Stimulated activated CD8-positive, alpha-beta memory T cell treated with anti-CD3 and anti-CD28 coated beads, Interleukin-7, amount 100 ng/mL, for 24 hours (primary cell): ENCODE measurements at regions not wholly inside any gene's neighbourhood (a gene's known extent, or its start where the extent isn't known, plus 50 kb on each side); places are given as distances from the start of the nearest gene placed in this dataset.
"Not testable (repeated sequence)": the region's sequence is repeated elsewhere in the genome, so short reads cannot be mapped to it uniquely, and the experiment has no call there.

Source experiments
- DNase-seq: peaks from one replicate; pipeline ENCODE4 v3.0.0-alpha.2; 2020; ENCODE audit warnings: low read depth

DNA sequence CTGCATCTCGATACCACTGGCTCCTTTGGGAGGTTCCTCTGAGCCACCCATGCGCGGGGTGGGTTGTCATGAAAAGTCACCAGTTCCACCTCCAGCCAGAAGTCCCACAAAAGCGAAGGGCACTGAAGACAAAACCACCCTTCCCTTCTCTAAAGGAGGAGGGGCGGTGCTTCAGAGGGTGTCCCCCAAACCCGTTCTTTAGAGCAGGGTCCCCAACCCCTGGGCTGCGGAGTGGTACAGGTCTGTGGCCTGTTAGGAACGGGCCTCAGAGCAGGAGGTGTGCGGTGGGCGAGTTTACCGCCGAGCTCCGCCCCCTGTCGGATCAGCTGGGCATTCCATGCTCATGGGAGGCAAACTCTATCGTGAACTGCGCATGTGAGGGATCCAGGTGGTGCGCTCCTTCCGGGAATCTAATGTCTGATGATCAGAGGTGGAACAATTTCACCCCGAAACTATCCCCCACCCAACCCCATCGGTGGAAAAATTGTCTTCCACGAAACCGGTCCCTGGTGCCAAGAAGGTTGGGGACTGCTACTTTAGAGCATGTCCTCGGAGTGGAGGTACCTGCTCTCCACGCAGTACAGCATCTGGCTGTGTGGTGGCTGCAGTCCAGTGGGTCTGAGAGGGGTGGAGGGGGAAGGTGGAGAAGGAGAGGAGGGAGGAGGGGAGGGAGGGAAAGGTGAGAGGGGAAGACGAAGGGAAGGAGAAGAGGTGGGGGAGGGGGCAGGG, 72.9 kb upstream of the SEPTIN5 start:
- no peak for DNase-seq

DNA sequence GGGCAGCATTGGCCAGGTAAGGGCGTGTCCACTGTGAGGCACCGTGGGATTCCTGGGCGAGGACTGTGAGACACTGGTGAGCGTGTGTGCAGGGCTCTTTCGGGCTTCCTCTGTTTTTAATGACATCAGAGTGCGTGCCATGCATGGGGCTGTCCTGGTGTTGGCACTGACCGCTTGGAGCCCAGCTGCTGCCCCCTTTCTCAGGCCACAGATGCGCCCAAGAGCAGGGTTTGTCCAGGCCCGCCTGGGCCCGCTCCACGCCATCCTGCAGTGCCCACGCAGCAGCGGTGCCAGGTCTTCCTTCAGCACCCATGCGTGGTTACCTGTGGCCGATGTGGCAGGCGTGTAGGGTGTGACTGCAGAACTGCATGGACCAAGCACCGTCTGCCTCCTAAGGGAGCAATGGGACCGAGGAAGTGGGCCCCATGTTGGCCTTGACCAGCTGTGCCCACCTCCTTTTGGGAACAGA, 72.3 kb upstream of the SEPTIN5 start:
- DNase-seq, result no peak

DNA sequence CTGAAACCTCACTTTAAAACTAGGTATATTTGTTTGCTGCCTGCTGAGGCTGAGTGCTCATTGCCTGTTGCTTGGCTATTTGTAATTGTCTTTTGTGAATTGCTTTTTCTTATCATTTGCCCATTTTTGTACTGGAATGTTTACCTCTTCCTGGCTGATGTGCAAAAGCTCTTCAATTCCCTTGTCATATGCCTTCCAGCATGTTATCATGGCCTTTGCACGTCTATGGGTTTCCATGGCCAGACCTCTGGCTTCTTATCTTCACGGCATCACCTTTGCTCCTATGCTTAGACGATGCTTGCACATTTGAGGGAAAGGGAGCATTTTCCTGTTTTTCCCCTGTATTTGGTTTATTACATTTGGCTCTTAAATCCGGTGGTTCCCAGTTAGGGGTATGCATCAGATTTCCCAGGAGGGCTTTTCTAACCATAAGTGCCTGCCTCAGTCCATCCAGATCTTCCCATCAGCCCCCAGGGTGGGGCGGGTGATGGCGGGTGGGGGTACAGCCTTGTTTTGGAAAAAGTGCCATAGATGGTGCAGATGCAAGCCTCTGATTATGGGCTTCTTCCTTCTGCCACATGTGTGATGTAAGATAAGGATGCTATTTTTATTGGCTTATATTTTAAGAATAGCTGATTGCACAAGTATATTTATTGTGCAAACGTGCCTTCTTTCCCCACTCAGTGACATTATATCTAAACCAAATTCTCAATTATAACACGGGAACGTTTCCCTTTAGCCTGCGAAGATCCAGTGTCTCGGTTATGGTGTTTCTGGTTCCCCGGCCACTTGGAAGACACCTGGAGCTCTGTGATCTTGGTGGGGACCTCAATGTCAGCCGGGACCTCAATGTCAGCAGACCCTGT, 70.6 kb upstream of the SEPTIN5 start:
- DNase-seq, result no peak

DNA sequence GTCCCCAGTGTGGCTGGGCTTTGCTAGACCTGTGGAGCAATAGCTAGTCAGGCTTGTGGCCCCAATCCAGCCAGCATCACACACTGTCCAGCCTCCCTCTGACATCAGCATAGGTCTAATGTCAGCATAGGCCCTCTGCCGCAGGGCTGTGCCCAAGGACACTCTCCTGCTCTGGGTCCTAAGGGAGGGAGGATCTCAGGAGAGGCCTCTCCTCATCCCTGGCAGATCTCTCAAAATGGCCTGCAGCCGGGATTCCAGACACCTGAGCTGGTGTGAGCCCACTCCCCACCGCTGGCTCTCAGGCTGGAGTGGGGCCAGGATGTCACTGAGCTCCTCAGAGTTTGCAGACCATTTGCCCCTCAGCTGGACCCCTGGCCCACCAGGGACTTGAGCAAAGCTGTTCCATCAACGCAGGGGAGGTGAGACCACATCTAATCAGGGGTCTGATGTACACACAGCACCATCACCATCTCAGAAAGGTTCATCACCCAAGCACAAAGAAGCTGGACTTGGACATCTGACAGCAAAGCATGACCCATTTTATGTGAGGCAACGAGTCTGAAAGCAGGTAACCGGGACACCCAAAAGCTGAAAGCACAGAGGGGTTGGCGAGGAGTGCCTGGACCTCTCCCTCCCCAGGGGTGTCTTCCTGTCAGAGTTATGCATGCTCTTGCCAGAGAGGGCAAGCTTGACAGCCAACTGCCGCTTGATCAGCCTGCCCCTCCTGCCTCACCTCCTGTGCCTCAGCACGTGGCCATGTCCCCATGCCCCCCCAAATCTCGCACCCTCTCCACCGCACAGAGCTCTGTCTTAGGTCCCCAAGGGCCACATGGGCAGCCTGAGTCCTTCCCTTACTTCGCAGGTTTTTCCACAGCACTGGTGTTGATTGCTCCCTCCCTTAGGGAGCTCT, 69.7 kb upstream of the SEPTIN5 start:
- no peak for DNase-seq

DNA sequence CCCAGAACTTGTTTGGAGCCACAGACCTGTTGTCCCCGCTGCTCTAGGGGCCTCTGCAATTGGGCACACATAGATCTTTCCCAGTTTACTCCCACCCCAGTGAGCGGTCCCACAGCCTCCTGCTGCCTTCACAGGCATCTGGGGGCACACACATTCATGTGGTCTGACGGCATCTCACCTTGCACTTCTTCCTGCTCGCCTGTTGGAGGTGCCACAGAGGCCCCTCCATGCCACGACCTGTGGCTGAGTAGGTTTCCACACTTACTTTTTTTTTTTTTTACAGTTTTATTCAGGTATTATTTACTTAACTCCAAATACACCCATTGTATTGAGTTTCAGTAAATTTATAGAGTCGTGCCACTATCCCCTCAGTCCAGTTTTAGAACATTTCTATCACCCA, 68.9 kb upstream of the SEPTIN5 start:
- no peak for DNase-seq

DNA sequence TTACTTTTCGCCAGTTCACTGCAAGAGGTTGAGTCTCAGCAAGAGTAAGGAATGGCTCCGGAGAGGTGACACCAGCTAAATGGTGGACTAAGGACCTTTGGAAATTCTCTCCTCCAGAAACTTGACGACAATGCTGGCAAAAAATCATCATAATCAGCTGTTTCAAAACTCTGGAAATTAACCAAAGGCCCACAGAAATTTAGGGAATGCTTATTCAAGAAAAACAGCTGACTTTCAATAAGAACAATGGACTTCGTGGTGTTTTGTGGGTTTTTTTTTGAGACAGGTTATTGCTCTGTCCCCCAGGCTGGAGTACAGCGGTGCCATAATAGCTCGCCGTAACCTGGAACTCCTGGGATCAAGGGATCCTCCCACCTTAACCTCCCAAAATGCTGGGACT, 68.4 kb upstream of the SEPTIN5 start:
- no peak for DNase-seq

DNA sequence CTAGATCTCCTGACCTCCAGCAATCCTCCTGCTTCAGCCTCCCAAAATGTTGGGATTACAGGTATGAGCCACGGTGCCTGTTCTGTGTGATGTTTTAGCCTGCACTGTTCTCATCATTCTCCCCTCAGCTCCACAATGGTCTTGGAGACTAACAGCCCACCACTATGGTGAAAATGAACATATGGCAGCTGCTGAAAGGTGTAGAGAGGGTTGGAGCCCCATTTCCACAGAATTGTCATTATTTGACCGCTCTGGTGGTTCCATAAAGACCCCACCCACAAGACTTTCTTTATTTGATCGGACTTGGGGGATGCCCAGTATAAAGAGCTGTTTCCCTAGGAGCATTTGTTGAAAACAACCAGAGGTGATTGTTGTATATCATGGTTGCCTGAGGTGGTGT, 67.9 kb upstream of the SEPTIN5 start:
- no peak for DNase-seq

DNA sequence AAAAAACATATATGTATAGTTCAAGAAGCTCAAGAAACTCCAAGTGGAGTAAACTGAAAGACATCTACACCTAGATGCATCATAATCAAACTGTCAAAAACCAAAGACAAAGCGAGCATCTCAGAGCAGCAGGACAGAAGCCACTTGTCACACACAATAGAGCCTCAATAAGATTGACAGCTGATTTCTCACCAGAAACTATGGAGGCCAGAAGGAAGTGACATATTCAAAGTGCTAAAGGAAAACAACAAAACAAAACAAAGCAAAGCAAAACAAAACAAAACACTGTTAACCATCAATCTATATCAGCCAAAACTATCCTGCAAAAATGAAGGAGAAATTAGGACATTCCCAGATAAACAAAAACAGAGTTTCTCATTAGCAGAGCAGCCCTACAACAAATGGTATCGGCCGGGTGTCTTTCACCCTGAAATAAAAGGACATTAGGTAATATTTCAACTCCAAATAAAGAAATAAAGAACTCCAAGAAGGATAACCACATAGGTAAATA, 65.8 kb upstream of the SEPTIN5 start:
- no peak for DNase-seq

DNA sequence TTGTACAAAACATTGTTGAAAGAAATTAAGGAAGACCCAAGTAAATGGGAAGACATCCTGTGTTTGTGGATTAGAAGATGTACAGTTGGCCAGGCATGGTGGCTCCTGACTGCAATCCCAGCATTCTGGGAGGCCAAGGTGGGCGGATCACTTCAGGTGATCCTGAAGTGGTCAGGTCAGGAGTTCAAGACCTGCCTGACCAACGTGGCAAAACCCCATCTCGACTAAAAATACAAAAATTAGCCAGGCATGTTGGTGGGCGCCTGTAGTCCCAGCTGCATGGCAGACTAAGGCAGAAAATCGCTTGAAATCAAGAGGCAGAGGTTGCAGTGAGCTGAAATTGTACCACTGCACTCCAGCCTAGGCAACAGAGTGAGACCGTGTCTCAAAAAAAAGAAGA, 62.0 kb upstream of the SEPTIN5 start:
- DNase-seq, result no peak

DNA sequence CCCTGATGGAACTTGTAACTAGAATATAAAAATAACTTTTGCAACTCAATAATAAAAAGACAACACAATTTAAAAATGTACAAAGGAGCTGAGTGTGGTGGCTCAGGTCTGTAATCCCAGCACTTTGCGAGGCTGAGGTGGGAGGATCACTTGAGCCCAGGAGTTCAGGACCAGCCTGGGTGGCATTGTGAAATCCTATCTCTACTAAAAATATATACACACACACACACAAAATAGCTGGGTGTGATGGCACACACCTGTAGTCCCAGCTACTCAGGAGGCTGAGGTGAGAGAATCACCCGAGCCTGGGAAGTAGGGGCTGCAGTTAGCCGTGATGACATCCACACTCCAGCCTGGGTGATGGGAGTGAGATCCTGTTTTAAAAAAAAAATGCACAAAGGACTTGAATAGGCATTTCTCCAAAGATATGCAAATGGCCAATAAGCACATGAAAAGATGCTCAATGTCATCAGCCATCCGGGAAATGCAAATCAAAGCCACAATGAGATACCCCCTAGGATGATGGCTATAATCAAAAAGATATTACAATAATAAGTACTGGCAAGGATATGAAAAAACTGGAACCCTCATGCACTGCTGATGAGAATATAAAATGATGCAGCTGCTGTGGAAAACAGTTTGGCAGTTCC, 59.8 kb upstream of the SEPTIN5 start:
- no peak for DNase-seq

DNA sequence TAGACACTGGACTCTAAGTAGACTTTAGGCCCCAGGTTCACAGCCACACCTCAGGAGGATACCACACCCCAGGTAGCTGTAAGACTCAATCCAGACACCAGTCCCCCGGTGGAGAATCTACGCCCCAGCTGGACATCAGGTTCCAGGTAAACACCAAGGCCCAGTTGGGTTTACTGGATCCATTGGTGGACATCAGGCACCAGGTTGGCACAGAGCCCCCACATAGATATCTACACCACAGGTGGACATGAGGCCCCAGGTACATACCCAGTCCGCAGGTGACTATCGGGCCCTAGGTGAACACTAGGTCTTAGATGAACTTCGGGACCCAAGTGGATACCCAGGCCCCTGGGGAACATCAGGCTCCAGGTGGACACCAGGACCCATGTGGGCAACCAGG, 58.9 kb upstream of the SEPTIN5 start:
- no peak for DNase-seq

DNA sequence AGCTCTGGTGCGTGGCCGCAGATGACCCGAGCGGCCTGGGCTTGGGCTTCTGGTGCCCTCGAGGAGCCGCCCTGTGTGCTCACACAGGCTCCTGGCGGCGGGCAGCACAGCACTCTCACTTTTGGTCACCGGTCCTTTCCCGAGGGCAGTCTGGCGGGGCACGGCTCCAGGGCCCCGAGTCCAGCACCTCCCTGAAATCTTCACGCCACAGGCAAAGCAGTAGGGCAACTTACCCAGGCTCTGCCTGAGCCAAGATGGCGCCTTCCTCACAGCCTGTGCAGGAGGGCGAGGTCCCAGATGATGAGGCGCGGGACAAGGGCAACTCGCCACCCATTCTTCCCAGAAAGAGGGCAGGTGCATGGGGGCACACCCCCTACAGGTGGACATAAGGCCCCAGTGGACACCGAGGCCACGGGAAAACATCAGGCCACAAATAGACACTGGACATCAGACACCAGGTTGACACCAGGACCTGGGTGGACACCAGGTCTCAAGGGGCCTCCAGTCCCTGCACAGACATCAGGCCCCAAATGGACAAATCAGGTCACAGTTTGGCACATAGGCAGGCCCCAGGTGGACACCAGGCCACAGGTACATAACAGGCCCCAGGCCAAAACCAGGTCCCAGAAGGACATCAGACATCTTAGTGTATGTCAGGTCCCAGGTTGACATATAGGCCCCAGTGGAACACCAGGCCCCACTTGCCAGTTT, 57.6 kb upstream of the SEPTIN5 start:
- DNase-seq, result no peak

DNA sequence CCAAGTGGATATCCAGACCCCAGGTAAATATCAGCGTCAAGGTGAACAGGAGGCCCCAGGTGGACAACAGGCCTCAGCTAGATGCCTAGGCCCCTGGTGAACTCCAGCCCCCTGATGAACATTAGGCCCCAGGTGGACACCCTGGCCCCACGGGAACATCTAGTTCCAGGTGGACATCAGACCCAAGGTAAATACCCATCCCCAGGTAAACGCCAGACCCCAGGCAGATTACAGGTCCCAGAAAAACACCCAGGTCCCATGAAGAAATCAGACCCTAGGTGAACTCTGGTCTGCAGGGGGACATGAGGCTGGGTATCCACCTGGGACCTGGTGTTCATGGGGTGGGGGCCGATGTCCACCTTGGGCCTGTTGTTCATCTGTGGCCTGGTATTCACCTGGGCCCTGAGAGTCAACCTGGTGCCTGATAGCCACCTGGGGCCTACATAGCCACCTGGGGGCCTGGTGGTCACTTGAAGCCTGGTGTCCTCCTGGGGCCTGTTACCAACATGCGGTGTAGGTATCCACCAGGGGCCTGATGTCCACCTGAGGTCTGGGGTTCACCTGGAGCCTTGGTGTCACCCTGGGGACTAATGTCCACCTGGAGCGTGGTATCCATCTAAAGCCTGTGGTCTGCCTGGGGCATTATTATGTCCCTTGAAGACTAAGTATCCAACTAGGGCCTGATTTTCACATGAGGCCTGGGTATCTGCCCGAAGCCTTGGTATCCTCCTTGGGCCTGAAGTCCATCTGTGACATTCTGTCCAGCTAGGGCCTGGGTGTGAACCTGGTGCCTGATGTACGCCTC, 56.8 kb upstream of the SEPTIN5 start:
- no peak for DNase-seq

DNA sequence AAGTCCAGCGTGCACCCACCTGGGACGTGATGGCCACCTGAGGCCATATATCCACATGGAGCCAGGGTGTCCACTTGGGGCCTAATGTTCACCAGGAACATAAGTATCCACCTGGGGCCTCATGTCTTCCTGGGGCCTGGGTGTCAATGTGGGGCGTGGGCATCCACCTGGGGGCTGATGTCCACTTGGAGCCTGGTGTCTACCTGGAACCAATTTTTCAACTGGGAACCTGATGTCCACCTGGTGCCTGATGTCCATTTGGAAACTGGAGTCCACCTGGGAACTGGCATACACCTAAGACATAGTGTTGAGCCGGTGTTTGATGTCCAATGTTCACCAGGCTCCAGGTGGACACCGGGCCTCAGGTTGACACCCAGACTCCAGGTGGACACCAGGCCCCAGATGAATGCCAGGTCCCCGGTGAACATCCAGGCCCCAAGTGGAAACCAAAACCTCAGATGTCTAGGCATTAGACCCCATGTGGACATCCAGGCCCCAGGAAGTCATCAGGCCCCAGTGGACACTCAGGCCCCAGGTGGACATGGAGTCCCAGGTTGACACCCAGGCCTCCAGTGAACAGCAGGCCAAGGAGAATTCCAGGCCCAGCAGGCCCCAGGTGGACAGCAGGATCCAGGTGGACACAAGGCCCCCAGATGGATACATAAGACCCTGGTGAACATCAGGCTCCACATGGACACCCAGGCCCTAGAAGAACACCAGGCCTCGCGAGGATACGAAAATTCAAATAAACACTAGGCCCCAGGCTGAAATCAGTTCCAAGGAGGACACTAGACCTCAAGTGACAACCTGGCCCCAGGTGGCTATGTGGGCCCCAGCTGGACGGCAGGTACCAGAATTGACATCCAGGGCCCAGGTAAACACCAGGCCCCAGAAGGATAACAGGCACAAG, 56.0 kb upstream of the SEPTIN5 start:
- no peak for DNase-seq

DNA sequence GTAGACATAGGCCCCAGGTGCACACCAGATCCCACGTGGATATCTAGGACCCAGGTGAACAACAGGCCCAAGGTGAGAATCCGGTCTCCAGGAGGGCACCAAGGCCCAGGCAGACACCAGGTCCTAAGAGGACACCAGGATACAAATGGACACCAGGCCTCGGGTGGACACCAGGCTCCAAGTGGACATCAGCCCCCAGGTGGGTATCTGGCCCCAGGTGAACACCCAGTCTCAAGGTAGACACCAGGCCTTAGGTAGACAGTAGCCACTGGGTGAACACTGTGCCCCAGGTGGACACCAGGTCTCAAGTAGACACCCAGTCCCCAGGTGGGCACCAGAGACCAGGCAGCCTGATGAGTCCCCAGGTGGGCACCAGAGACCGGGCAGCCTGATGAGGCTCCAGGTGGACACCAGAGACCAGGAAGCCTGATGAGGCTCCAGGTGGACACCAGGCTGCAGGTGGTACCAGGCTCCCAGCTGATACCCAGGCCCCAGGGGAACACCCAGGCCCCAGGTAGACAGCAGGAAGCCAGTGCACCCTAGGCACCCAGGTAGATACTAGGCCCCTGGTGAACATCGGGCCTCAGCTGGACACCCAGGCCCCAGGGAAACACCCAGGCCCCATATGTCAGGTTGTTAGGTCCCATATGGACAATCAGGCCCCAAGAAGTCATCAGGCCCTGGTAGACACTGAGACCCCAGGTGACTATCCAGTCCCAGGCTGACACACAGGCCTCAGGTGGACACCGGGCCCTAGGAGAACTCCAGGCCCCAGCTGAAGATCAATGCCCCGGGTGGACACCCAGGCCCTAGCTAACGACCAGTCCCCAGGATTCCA, 55.1 kb upstream of the SEPTIN5 start:
- no peak for DNase-seq

DNA sequence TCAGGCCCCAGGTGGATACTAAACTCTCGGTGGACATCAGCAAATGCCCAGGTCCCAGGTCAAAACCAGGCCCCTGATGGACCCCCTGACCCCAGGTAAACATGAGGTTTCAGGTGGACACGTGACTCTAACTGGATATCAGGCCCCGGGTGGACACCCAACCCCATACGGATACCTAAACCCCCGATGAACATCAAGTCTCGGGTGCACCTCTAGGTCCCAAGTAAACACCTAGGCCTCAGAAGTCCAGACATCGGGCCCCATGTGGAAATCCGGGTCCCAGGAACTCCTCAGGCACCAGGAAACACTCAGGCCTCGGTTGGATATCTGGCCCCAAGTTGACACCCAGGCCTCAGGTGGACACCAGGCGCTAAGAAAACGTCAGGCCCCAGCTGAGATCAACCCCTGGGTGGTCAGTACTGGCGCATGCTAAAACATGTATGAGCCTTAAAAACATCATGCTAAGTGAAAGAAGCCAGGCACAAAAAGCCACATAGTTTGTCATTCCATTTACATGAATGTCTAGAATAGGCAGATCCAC, 54.4 kb upstream of the SEPTIN5 start:
- DNase-seq, result no peak

DNA sequence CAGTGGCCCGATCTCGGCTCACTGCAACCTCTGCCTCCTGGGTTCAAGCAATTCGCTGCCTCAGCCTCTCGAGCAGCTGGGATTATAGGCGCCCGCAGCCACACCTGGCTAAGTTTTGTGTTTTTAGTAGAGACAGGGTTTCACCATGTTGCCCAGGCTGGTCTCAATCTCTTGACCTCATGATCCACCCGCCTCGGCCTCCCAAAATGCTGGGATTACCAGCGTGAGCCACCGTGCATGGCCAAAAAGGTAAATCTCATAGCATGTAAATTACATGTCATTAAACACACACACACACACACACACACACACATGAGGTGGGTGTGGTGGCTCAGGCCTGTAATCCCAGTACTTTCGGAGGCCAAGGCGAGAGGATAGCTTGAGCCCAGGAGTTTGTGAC, 53.7 kb upstream of the SEPTIN5 start:
- DNase-seq, result not testable (repeated sequence)

DNA sequence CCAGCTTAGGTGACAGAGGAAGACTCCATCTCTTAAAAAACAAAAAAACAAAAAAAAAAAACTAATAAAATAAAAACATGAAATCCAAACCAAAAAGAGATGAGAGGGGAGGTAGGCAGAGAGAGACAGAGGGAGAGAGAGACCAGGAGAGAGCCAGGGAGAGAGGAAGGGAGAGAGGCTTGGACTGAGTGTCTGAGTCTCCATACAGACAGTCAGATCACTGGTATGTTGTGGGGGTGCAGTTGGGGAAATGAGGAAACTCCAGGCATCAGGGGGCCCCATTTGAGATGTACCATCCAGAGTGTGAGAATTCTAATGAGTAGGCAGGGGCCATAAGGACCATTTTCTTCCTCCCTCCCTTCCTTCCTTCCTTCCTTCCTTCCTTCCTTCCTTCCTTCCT, 53.1 kb upstream of the SEPTIN5 start:
- no peak for DNase-seq
